GM12878 (cell line): ENCODE measurements at regions not wholly inside any gene's neighbourhood (a gene's known extent, or its start where the extent isn't known, plus 50 kb on each side); places are given as distances from the start of the nearest gene placed in this dataset.

ENCODE experiments used
- ATAC-seq: fragments of 200-7000 bp; cut with Tn5 transposase; 3 replicates; pipeline ENCODE4 v1.9.1; 2020; ENCODE audit warnings: mild to moderate bottlenecking, moderate library complexity
- BruUV-seq: library from RNA; stranded (reverse); fragments of 400-500 nt; replicated peaks from 2 replicates; lab custom pipeline; 2021; lab: Mats Ljungman, UMichigan
- CTCF ChIA-PET: fragments of 300-600 bp; sonication (Branson Sonifier 250); formaldehyde crosslinking; extraction: SDS; loops from one replicate; lab custom pipeline; 2021; ENCODE audit warnings: inconsistent platforms; lab: Yijun Ruan, JAX
- POLR2A ChIA-PET: fragments of 350-600 bp; formaldehyde crosslinking; extraction: SDS; loops from one replicate; lab custom pipeline; 2021; ENCODE audit warnings: inconsistent platforms; lab: Charles Lee
- RAD21 ChIA-PET: fragments of 300-600 bp; sonication (Branson Sonifier 250); formaldehyde crosslinking; loops from one replicate; lab custom pipeline; 2023; ENCODE audit warnings: antibody characterized with exemption; ENCODE audit not compliant: unreplicated experiment; lab: Charles Lee
- SMC1A ChIA-PET: fragments of 300-600 bp; sonication (Branson Sonifier 250); formaldehyde crosslinking; loops from one replicate; lab custom pipeline; 2023; ENCODE audit not compliant: unreplicated experiment, uncharacterized antibody; lab: Charles Lee
- DNase-seq: peaks from one replicate; pipeline ENCODE4 v3.0.0-alpha.2; 2011; ENCODE audit warnings: low read depth, low spot score
- FAIRE-seq: peaks from 3 replicates; lab custom pipeline; 2011; peaks lifted over from hg19 to GRCh38; lab: Jason Lieb, UNC
- H2AFZ ChIP-seq: 2 replicates; pipeline ENCODE4 v1.6.0; 2011; ENCODE audit warnings: low read depth, low read length, control low read depth; ENCODE audit not compliant: control insufficient read depth
- H3K27ac ChIP-seq: 2 replicates; pipeline ENCODE4 v1.5.1; 2011; ENCODE audit warnings: control low read depth; ENCODE audit not compliant: control insufficient read depth, insufficient read depth
- H3K27me3 ChIP-seq, 2 experiments: replicated peaks in 1 of 2; 2 replicates each; pipeline versions ENCODE4 v1.6.0 to v1.6.1; 2011; ENCODE audit warnings: low read length in 1 of 2; ENCODE audit not compliant: control insufficient read depth in 2 of 2, insufficient read depth in 2 of 2
- H3K36me3 ChIP-seq, 2 experiments: 2 replicates each; pipeline ENCODE4 v1.5.1; 2011; ENCODE audit warnings: low read length in 1 of 2; ENCODE audit not compliant: control insufficient read depth in 2 of 2, insufficient read depth in 2 of 2
- H3K4me1 ChIP-seq: 2 replicates; pipeline ENCODE4 v1.6.1; 2011; ENCODE audit warnings: mild to moderate bottlenecking, low read length, moderate library complexity, mixed read lengths; ENCODE audit not compliant: control insufficient read depth, insufficient read depth
- H3K4me2 ChIP-seq: 2 replicates; pipeline ENCODE4 v1.6.0; 2011; ENCODE audit warnings: control low read depth; ENCODE audit not compliant: control insufficient read depth, insufficient read depth
- H3K4me3 ChIP-seq: fragments of 200-600 bp; sonication (generic); 2 replicates; pipeline ENCODE4 v1.5.1; 2016
- H3K79me2 ChIP-seq: 2 replicates; pipeline ENCODE4 v1.6.0; 2011; ENCODE audit warnings: low read length; ENCODE audit not compliant: control insufficient read depth, insufficient read depth
- H3K9ac ChIP-seq: 2 replicates; pipeline ENCODE4 v1.8.0; 2011; ENCODE audit warnings: low read length, control low read depth, mixed read lengths; ENCODE audit not compliant: control insufficient read depth, insufficient read depth
- H3K9me3 ChIP-seq: replicated peaks from 3 replicates; pipeline ENCODE4 v1.5.1; 2011; ENCODE audit warnings: mild to moderate bottlenecking, low read length; ENCODE audit not compliant: control insufficient read depth, insufficient read depth
- H4K20me1 ChIP-seq: 2 replicates; pipeline ENCODE4 v1.6.0; 2011; ENCODE audit not compliant: control insufficient read depth, insufficient read depth
- ASH2L ChIP-seq: fragments of 300-600, 200-600 bp; sonication (generic); IDR thresholded peaks from 2 replicates; pipeline ENCODE4 v1.6.1; 2017; ENCODE audit warnings: low read depth, mild to moderate bottlenecking, borderline replicate concordance
- CBFB ChIP-seq: IDR thresholded peaks from 2 replicates; pipeline ENCODE4 v1.6.1; 2016; ENCODE audit warnings: antibody characterized with exemption, low read depth
- CBX5 ChIP-seq: sonication (generic); IDR thresholded peaks from 2 replicates; pipeline ENCODE4 v1.6.1; 2016; ENCODE audit warnings: low read depth, moderate library complexity, mild to moderate bottlenecking, inconsistent platforms
- CHD2 ChIP-seq: IDR thresholded peaks from 2 replicates; pipeline ENCODE4 v1.6.1; 2011; ENCODE audit warnings: low read depth, low read length, improper control_type of control experiment, borderline replicate concordance
- LARP7 ChIP-seq: fragments of 450-650 bp; IDR thresholded peaks from 2 replicates; pipeline ENCODE4 v1.6.1; 2017; ENCODE audit warnings: mild to moderate bottlenecking
- NR2C1 ChIP-seq: fragments of 450-650 bp; IDR thresholded peaks from 2 replicates; pipeline ENCODE4 v1.6.1; 2017; ENCODE audit warnings: antibody characterized with exemption, mild to moderate bottlenecking, moderate library complexity
- NR2C2 ChIP-seq: IDR thresholded peaks from 2 replicates; pipeline ENCODE4 v1.6.1; 2011; ENCODE audit warnings: borderline replicate concordance, low read depth; ENCODE audit not compliant: control insufficient read depth, insufficient read length
- SP1 ChIP-seq: IDR thresholded peaks from one replicate; pipeline ENCODE4 v1.6.1; 2011; ENCODE audit warnings: low read depth, low read length
- SUPT20H ChIP-seq: IDR thresholded peaks from 2 replicates; pipeline ENCODE4 v1.6.1; 2011; ENCODE audit warnings: low read depth, mild to moderate bottlenecking, low read length, moderate library complexity, borderline replicate concordance; ENCODE audit not compliant: control insufficient read depth
- ZBED1 ChIP-seq: IDR thresholded peaks from 2 replicates; pipeline ENCODE4 v1.6.1; 2016; ENCODE audit warnings: borderline replicate concordance
- ZZZ3 ChIP-seq: IDR thresholded peaks from 2 replicates; pipeline ENCODE4 v1.6.1; 2011; ENCODE audit warnings: low read depth; ENCODE audit not compliant: control insufficient read depth, insufficient read length
- WGBS: methylation state at CpG from one replicate; pipeline ENCODE4 v1.1.6; 2016; ENCODE audit warnings: low lambda C conversion rate; ENCODE audit not compliant: insufficient replicate concordance, insufficient coverage; ENCODE audit errors: missing lambda C conversion rate; 5-methylcytosine and 5-hydroxymethylcytosine counted together
- in situ Hi-C: fragments of 300-500 bp; cut with MboI; formaldehyde crosslinking; loops from 9 replicates; pipeline ENCODE4 v1.14.3; 2018; ENCODE audit warnings: mixed read lengths
- intact Hi-C: fragments of 100-400 bp; cut with micrococcal nuclease; formaldehyde crosslinking; loops from one replicate; pipeline ENCODE4 v1.14.2; 2022; ENCODE audit not compliant: unreplicated experiment
- TF ChIP-seq, protein P1 (sequence below): fragments of 450-650 bp; IDR thresholded peaks from 2 replicates; pipeline ENCODE4 v1.6.1; 2017; ENCODE audit warnings: mild to moderate bottlenecking, low read depth, inconsistent platforms; ENCODE audit not compliant: poor library complexity, severe bottlenecking
- TF ChIP-seq, protein P2 (sequence below): fragments of 450-650 bp; IDR thresholded peaks from 2 replicates; pipeline ENCODE4 v1.6.1; 2017; ENCODE audit warnings: borderline replicate concordance

DNA sequence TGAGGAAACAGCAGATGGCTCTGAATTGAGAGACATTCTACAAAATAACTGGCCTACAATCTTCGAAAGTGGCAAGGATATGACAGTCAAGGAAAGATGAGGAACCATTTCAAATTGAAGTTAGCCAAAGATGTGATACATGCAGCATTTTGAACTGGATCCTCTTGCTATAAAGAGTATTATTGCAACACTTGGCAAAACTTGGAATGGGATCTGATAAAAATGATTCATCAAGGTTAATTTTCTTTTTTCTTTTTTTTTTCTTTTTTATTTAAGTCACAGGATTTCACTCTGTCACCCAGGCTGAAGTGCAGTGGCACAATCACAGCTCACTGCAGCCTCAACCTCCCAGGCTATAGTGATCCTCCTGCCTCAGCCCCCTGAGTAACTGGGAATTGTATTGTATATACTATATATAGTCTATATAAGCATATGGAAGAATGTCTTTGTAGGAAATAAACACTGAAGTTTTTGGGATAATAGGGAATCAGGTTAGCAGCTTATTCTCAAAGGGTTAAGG lies 49.8 kb upstream of the GJA8 start:
- ATAC-seq (no peak), DNase-seq (no peak), FAIRE-seq (no peak)
- Histone ChIP-seq H3K9me3 (no peaks in the 10 kb centered on the region), H3K79me2 (no peaks in the 10 kb centered on the region), H3K9ac (no peak overlapping the region), H2AFZ (no peak overlapping the region), H3K4me3 (no peak overlapping the region), H3K36me3 (no peaks in the 10 kb centered on the region), H3K4me2 (no peak overlapping the region), H3K4me1 (no peaks in the 10 kb centered on the region), H4K20me1 (no peaks in the 10 kb centered on the region), H3K27ac (no peak overlapping the region), H3K27me3 (no peaks in the 10 kb centered on the region)
- ChIA-PET POLR2A (no interaction called here), CTCF (no interaction called here), RAD21 (no interaction called here), SMC1A (no interaction called here)
- in situ Hi-C loops (no loop called here), intact Hi-C loops (no loop called here)
- no TSS peak for BruUV-seq
- TF ChIP-seq ZBED1, result no peak
- TF ChIP-seq ZZZ3, result no peak
- no peak for TF ChIP-seq NR2C1
- no peak for TF ChIP-seq SP1
- TF ChIP-seq, protein P1, sequence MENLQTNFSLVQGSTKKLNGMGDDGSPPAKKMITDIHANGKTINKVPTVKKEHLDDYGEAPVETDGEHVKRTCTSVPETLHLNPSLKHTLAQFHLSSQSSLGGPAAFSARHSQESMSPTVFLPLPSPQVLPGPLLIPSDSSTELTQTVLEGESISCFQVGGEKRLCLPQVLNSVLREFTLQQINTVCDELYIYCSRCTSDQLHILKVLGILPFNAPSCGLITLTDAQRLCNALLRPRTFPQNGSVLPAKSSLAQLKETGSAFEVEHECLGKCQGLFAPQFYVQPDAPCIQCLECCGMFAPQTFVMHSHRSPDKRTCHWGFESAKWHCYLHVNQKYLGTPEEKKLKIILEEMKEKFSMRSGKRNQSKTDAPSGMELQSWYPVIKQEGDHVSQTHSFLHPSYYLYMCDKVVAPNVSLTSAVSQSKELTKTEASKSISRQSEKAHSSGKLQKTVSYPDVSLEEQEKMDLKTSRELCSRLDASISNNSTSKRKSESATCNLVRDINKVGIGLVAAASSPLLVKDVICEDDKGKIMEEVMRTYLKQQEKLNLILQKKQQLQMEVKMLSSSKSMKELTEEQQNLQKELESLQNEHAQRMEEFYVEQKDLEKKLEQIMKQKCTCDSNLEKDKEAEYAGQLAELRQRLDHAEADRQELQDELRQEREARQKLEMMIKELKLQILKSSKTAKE, result no peak
- no peak for TF ChIP-seq LARP7
- TF ChIP-seq CHD2, result no peak
- TF ChIP-seq, protein P2, sequence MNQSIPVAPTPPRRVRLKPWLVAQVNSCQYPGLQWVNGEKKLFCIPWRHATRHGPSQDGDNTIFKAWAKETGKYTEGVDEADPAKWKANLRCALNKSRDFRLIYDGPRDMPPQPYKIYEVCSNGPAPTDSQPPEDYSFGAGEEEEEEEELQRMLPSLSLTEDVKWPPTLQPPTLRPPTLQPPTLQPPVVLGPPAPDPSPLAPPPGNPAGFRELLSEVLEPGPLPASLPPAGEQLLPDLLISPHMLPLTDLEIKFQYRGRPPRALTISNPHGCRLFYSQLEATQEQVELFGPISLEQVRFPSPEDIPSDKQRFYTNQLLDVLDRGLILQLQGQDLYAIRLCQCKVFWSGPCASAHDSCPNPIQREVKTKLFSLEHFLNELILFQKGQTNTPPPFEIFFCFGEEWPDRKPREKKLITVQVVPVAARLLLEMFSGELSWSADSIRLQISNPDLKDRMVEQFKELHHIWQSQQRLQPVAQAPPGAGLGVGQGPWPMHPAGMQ, result no peak
- no peak for TF ChIP-seq ASH2L
- no peak for TF ChIP-seq CBX5
- no peak for TF ChIP-seq SUPT20H
- TF ChIP-seq NR2C2, result no peak
- TF ChIP-seq CBFB, result no peak
- 0% methylated on average over 1 of the region's 1 CpG for WGBS
